ENCODE measurements at regions not wholly inside any gene's neighbourhood (a gene's known extent, or its start where the extent isn't known, plus 50 kb on each side); places are given as distances from the start of the nearest gene placed in this dataset.

DNA sequence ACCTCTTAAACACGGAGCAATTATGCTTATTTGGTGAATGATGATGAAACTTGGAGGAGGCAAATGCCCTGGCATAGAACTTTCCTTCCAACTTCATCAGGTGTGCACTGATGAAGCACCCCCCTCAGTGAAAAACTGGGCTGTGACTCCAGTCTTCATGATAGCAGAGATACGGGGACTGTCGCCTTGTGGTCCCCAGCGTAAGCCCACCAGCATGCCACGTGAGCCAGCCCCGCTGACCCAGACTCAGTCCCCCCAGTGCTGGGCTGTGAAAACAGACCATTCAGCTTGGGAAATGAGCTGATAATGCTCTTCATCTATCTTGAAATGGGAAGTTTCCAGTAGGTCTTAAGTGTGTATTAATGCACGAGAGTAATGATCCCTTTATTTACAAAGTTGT, 177.0 kb downstream of the SNX10 start:
- TF ChIP-seq POLR2A (IDR thresholded peaks at IDR 0.05; ENCODE audit: low read length) (no peak), GATA1 (IDR thresholded peaks at IDR 0.05; ENCODE audit: low read depth, low read length) (no peak)
- DNase-seq, result no peak

GRCh38 chr7:26469188-26469587, 177.5 kb downstream of the SNX10 start:
- no peak for TF ChIP-seq POLR2A (IDR thresholded peaks at IDR 0.05; ENCODE audit: low read length)
- TF ChIP-seq GATA1 (IDR thresholded peaks at IDR 0.05; ENCODE audit: low read depth, low read length), result no peak
- DNase-seq, result no peak

- no peak for DNase-seq
- TF ChIP-seq POLR2A (IDR thresholded peaks at IDR 0.05; ENCODE audit: low read length) (no peak), GATA1 (IDR thresholded peaks at IDR 0.05; ENCODE audit: low read depth, low read length) (no peak)
Observed at GRCh38 chr7:26470691-26471090, 179.0 kb downstream of the SNX10 start.

GRCh38 chr7:26471306-26472075, 179.8 kb downstream of the SNX10 start:
- no peak for TF ChIP-seq POLR2A (IDR thresholded peaks at IDR 0.05; ENCODE audit: low read length)
- TF ChIP-seq GATA1 (IDR thresholded peaks at IDR 0.05; ENCODE audit: low read depth, low read length), result no peak
- DNase-seq, result no peak

- no peak for DNase-seq
- TF ChIP-seq GATA1 (IDR thresholded peaks at IDR 0.05; ENCODE audit: low read depth, low read length), result no peak
- TF ChIP-seq POLR2A (IDR thresholded peaks at IDR 0.05; ENCODE audit: low read length), result no peak
Observed at GRCh38 chr7:26472971-26473370, 181.3 kb downstream of the SNX10 start.

DNA sequence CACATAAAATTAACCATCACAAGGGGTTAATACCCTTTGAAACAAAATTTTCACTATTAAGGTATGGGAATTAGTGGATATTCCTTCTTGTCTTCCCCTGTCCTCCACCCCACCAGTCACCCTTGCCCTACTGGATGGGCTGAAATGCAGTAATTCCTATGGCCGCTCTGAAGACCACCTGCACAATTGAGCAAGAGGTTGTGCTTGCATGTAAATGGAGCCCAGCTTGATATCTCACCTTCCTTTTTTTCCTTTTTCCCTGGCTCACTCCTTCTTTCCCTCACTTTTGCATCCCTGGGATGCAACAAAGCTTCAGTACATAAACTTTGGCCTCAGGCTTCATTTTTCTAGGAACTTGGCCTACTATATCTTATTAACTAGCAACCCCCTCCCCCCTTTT, 184.6 kb downstream of the SNX10 start:
- no peak for DNase-seq
- TF ChIP-seq GATA1 (IDR thresholded peaks at IDR 0.05; ENCODE audit: low read depth, low read length) (no peak), POLR2A (IDR thresholded peaks at IDR 0.05; ENCODE audit: low read length) (no peak)

GRCh38 chr7:26477381-26477990, 185.8 kb downstream of the SNX10 start:
- DNase-seq, result no peak
- TF ChIP-seq POLR2A (IDR thresholded peaks at IDR 0.05; ENCODE audit: low read length) (no peak), GATA1 (IDR thresholded peaks at IDR 0.05; ENCODE audit: low read depth, low read length) (no peak)

DNA sequence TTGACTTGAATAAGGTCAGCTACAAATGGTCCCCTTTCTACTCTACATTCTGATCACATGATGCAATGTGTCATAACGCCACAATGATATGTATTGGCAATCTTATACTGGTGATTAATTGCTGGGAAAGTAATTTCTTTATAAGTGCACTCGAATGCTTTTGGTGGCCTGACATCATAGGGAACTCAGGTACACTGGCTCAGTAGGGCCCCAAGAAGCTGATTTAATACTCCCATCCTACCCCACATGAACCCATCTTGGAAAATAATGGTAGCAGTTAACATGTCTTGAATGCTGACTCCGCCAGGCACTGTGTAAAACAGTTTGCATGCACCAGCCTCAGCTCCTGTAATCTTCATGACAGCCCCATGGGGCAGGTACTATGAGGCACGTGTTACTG, 186.9 kb downstream of the SNX10 start:
- TF ChIP-seq GATA1 (IDR thresholded peaks at IDR 0.05; ENCODE audit: low read depth, low read length), result no peak
- TF ChIP-seq POLR2A (IDR thresholded peaks at IDR 0.05; ENCODE audit: low read length), result no peak

GRCh38 chr7:26479581-26479980, 187.9 kb downstream of the SNX10 start:
- TF ChIP-seq POLR2A (IDR thresholded peaks at IDR 0.05; ENCODE audit: low read length) (no peak), GATA1 (IDR thresholded peaks at IDR 0.05; ENCODE audit: low read depth, low read length) (no peak)

More for the DNA sequence above, 186.9 kb downstream of the SNX10 start:
- DNase-seq, result no peak

DNA sequence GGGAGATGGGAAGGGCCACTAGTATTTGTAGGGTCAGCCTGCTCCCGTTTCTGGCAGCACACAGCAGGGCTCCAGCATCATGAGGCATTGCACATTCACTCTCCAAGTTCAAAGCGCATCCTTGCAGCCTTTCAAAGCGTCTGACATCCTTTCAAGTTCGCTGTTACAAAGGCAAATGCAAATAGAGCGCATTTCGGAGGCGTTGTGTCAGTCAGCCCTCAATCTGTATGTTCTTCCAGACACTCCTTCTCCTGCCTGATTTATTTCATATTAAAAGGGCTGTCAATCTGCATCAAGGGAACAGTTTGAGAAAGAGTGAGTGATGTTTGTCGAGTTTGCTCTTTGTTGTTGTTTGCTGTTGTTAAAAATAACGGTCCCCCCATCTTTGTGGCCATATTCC, 188.5 kb downstream of the SNX10 start:
- no peak for TF ChIP-seq POLR2A (IDR thresholded peaks at IDR 0.05; ENCODE audit: low read length)
- TF ChIP-seq GATA1 (IDR thresholded peaks at IDR 0.05; ENCODE audit: low read depth, low read length), result no peak
- DNase-seq, result no peak

More at GRCh38 chr7:26479581-26479980, 187.9 kb downstream of the SNX10 start:
- DNase-seq, result no peak

DNA sequence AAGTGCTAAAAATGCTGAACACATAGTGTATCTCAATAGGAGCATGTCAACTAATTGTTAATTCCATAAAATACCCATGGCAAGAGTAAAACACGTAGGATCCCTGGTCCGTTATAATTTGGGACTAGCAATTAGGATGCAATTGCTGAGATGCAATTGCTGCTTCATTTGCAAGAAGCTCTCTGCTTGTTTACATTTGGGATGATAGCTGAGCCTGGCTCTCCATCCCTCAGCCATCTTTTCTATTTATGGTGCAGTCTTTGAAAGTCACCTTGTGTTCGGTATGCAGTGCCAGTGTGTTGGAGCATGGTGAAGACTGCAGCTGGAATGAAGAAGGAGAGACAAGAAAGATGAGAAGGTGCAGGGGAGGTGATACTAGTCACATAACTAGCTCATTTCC, 191.3 kb downstream of the SNX10 start:
- no peak for TF ChIP-seq GATA1 (IDR thresholded peaks at IDR 0.05; ENCODE audit: low read depth, low read length)
- no peak for TF ChIP-seq POLR2A (IDR thresholded peaks at IDR 0.05; ENCODE audit: low read length)
- DNase-seq, result no peak

GRCh38 chr7:26483843-26484242, 192.2 kb downstream of the SNX10 start:
- TF ChIP-seq POLR2A (IDR thresholded peaks at IDR 0.05; ENCODE audit: low read length) (no peak), GATA1 (IDR thresholded peaks at IDR 0.05; ENCODE audit: low read depth, low read length) (no peak)
- DNase-seq, result no peak

DNA sequence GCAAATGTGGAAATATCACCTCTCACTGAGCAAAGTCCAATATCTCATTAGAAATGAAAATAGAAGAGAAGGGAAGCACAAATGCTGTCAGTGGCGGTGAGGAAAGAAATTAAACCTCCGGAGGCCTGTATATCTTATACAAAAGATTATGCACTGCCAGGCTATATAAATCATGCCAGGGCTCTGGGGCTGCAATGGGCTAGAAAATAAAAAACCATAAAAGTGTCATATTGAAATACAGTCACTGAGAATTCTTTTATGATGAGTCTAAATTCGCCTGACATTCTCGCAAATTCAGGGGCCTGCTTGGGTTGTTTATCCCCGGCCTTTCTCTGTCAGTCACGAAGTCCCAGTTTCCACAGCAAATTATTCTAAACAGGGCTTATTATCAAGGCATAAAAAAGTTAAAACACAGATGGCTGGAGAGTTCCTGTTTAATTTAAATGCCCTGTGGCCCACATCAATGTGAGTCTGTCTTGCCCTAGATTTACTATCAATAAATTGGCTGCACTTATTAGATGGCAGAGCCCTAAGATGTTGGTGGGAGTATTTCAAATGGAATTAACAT, 193.8 kb downstream of the SNX10 start:
- no peak for DNase-seq
- TF ChIP-seq GATA1 (IDR thresholded peaks at IDR 0.05; ENCODE audit: low read depth, low read length), result no peak
- no peak for TF ChIP-seq POLR2A (IDR thresholded peaks at IDR 0.05; ENCODE audit: low read length)

GRCh38 chr7:26486153-26486552, 194.5 kb downstream of the SNX10 start:
- no peak for DNase-seq
- TF ChIP-seq GATA1 (IDR thresholded peaks at IDR 0.05; ENCODE audit: low read depth, low read length), result no peak
- TF ChIP-seq POLR2A (IDR thresholded peaks at IDR 0.05; ENCODE audit: low read length), result no peak
